ENCODE measurements at regions not wholly inside any gene's neighbourhood (a gene's known extent, or its start where the extent isn't known, plus 50 kb on each side); places are given as distances from the start of the nearest gene placed in this dataset.

GRCh38 chr4:141309874-141310273 is 89.2 kb downstream of the ZNF330 start:
- TF ChIP-seq CTCF (IDR thresholded peaks at IDR 0.05; ENCODE audit: low read depth, low read length) = no peak
- no peak overlapping the region for H3K4me3 ChIP-seq (ENCODE audit: low read depth, low read length)

DNA sequence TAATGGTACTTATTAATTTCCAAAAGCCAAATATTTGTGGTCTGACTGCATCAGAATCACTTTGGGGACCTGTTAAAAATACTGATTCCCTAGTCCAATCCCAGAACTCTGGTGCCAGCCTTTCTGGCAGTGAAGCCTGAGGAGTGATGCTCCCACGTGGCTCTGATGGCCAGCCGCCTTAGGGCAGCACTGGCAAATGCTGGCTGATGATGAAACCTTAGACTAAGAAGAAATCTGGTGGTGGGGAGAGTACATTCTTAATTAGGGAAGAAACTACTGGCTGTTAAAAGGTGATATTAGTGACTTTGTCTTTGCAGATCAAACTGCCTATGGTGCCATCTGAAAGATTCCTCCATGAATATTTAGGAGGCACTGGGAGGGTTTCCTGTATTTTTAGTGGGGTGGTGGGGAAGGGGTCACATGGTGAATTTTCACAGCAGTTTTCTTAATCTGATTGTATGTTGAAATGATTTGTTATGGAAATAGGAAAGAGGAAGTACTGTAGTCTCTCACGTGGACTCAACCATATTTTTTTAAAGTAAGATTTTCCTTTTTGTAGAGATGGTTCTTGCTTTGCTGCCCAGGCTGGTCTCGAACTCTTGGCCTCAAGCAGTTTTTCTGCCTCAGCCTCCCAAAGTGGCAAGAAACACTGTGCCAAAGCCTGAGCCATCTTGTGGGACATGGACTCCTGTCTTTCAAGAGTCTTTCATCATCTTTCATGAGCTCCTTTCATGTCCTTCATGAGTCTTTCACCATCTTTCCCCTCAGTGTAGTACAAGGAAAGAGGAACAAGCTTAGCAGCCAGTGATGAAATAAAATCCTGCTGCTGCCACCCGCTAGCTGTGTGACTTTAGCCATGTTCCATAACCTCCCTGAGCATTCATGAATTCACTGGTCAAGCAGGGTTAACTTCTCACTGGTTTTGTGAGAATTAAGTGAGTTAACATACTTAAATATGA is 90.8 kb downstream of the ZNF330 start:
- no peak overlapping the region for H3K4me3 ChIP-seq (ENCODE audit: low read depth, low read length)
- TF ChIP-seq CTCF (IDR thresholded peaks at IDR 0.05; ENCODE audit: low read depth, low read length) = no peak

DNA sequence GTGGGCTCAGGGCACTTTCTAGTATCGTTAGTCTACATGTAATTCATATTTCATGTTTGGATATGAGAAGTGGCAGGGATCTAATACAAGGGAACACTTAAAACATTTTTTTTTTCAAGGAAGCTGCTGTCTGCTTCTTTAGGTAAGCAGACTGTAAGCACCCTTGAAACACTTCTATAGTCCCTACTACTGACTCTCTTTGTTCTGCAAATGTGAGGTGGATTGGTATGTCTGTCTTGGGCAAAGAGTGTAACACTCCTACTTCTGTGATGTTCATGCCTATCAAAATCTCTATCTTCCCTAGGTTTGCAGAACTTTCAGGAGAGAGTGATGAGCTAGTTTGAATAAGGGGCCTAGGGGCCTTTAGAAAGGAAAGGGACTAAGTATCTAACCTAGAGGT is 93.9 kb downstream of the ZNF330 start:
- H3K4me3 ChIP-seq (ENCODE audit: low read depth, low read length) = no peak overlapping the region
- TF ChIP-seq CTCF (IDR thresholded peaks at IDR 0.05; ENCODE audit: low read depth, low read length) = no peak

DNA sequence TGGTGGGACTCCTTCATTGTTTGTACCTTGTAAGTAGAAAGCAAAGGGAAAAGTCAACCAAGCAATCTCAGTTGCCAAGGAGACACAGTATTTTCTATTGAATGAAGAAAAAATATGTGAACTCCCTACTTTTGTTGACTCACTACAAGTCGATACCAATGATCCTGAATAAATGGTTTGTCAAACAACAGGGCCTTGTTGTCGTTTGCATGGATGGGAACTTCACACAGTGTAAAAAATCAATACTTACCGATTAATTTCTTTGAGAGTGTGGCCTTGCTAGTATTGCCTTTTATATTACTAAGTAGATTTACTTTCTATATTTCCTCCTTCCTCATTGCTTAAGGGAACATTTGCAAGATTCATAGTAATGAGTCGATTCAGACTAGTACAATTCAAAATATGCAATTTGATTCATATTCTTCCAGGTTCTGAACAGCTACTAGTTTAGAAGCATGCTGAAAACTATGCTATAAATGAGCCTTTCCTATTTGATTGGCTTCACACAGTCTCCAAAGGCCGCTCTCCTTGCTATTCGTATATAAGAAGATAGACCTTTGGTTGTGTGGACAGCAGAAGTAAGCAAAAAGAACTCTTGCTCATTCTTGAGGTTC is 108.0 kb downstream of the ZNF330 start:
- TF ChIP-seq CTCF (IDR thresholded peaks at IDR 0.05; ENCODE audit: low read depth, low read length) = no peak
- H3K4me3 ChIP-seq (ENCODE audit: low read depth, low read length) = no peak overlapping the region

- no peak for TF ChIP-seq CTCF (IDR thresholded peaks at IDR 0.05; ENCODE audit: low read depth, low read length)
- H3K4me3 ChIP-seq (ENCODE audit: low read depth, low read length) = no peak overlapping the region
These were observed 108.5 kb downstream of the ZNF330 start for GRCh38 chr4:141329174-141329569.

GRCh38 chr4:141330616-141331015 is 109.9 kb downstream of the ZNF330 start:
- H3K4me3 ChIP-seq (ENCODE audit: low read depth, low read length) = no peak overlapping the region
- TF ChIP-seq CTCF (IDR thresholded peaks at IDR 0.05; ENCODE audit: low read depth, low read length) = no peak
